ENCODE measurements at regions not wholly inside any gene's neighbourhood (a gene's known extent, or its start where the extent isn't known, plus 50 kb on each side); places are given as distances from the start of the nearest gene placed in this dataset.

- TF ChIP-seq CTCF (IDR thresholded peaks at IDR 0.05; ENCODE audit: low read depth, low read length): no peak
- no peak for DNase-seq (ENCODE audit: extremely low read depth, low read depth)
These were observed 121.7 kb downstream of the NHLRC3 start for GRCh38 chr13:39159846-39160370.

GRCh38 chr13:39167018-39167417, 128.8 kb downstream of the NHLRC3 start:
- DNase-seq (ENCODE audit: extremely low read depth, low read depth): no peak
- TF ChIP-seq CTCF (IDR thresholded peaks at IDR 0.05; ENCODE audit: low read depth, low read length): no peak

- TF ChIP-seq CTCF (IDR thresholded peaks at IDR 0.05; ENCODE audit: low read depth, low read length): no peak
- no peak for DNase-seq (ENCODE audit: extremely low read depth, low read depth)
These were observed 132.5 kb downstream of the NHLRC3 start for GRCh38 chr13:39170711-39171110.

- DNase-seq (ENCODE audit: extremely low read depth, low read depth): no peak
- TF ChIP-seq CTCF (IDR thresholded peaks at IDR 0.05; ENCODE audit: low read depth, low read length): no peak
These were observed 147.1 kb downstream of the NHLRC3 start for GRCh38 chr13:39185326-39185725.

- no peak for DNase-seq (ENCODE audit: extremely low read depth, low read depth)
- no peak for TF ChIP-seq CTCF (IDR thresholded peaks at IDR 0.05; ENCODE audit: low read depth, low read length)
These were observed 148.1 kb downstream of the NHLRC3 start for GRCh38 chr13:39186205-39186875.

GRCh38 chr13:39189778-39190177, 151.5 kb downstream of the NHLRC3 start:
- no peak for TF ChIP-seq CTCF (IDR thresholded peaks at IDR 0.05; ENCODE audit: low read depth, low read length)
- no peak for DNase-seq (ENCODE audit: extremely low read depth, low read depth)

- no peak for DNase-seq (ENCODE audit: extremely low read depth, low read depth)
These were observed 158.8 kb downstream of the NHLRC3 start for GRCh38 chr13:39196965-39197646.

More at GRCh38 chr13:39196965-39197646, 158.8 kb downstream of the NHLRC3 start:
- no peak for TF ChIP-seq CTCF (IDR thresholded peaks at IDR 0.05; ENCODE audit: low read depth, low read length)
